Vagina (tissue), 2 donors: ENCODE measurements at regions not wholly inside any gene's neighbourhood (a gene's known extent, or its start where the extent isn't known, plus 50 kb on each side); places are given as distances from the start of the nearest gene placed in this dataset.
"Not testable (repeated sequence)": the region's sequence is repeated elsewhere in the genome, so short reads cannot be mapped to it uniquely, and the experiment has no call there.

Experiments
- DNase-seq, 2 donors: peaks; one replicate each; pipeline ENCODE4 v3.0.0-alpha.2; 2017; ENCODE audit errors: extremely low spot score in 2 of 2
- H3K27ac ChIP-seq: fragments of 200-600 bp; sonication (generic); one replicate; pipeline ENCODE4 v1.5.1; 2019
- H3K27me3 ChIP-seq: fragments of 200-600 bp; sonication (generic); one replicate; pipeline ENCODE4 v1.5.1; 2019
- H3K36me3 ChIP-seq, 2 donors: fragments of 200-600 bp; sonication (generic); one replicate each; pipeline ENCODE4 v1.5.1; 2017 to 2019
- H3K4me1 ChIP-seq: fragments of 200-600 bp; sonication (generic); one replicate; pipeline ENCODE4 v1.5.1; 2019
- H3K4me3 ChIP-seq, 2 donors: fragments of 200-600 bp; sonication (generic); 1 replicate in 1 of 2; 2 replicates in 1 of 2; pipeline ENCODE4 v1.5.1; 2016 to 2019
- H3K9me3 ChIP-seq: fragments of 200-600 bp; sonication (generic); one replicate; pipeline ENCODE4 v1.5.1; 2019
- CTCF ChIP-seq, 3 experiments: fragments of 450-650 bp in 2 of 3; fragments of 200-600 bp in 1 of 3; sonication (generic) in 1 of 3; IDR thresholded peaks; one replicate each; pipeline ENCODE4 v1.5.1; 2017 to 2019; ENCODE audit warnings: antibody characterized with exemption in 3 of 3, mild to moderate bottlenecking in 2 of 3, moderate library complexity in 2 of 3
- POLR2A ChIP-seq, 2 donors: fragments of 450-650 bp; IDR thresholded peaks; one replicate each; pipeline ENCODE4 v1.6.1; 2017; ENCODE audit warnings: antibody characterized with exemption in 2 of 2, mild to moderate bottlenecking in 2 of 2, moderate library complexity in 2 of 2
- POLR2AphosphoS5 ChIP-seq, 2 donors: sonication (generic); formaldehyde crosslinking; IDR thresholded peaks; one replicate each; pipeline ENCODE4 v1.9.0; 2017; ENCODE audit warnings: antibody characterized with exemption in 2 of 2, mild to moderate bottlenecking in 2 of 2, low read depth in 1 of 2; ENCODE audit not compliant: insufficient read depth in 1 of 2
- intact Hi-C: fragments of 100-400 bp; cut with DNase I; formaldehyde crosslinking; loops from one replicate; pipeline ENCODE4 v1.15.1; 2023

GRCh38 chr14:103232031-103232808, 101.8 kb upstream of the EIF5 start:
- Histone ChIP-seq H3K4me1 (peaks cover 23% of the 10 kb centered on the region), H3K4me3 (no peak overlapping the region), H3K27ac (no peak overlapping the region), H3K9me3 (no peaks in the 10 kb centered on the region), H3K36me3 (no peaks in the 10 kb centered on the region), H3K27me3 (no peaks in the 10 kb centered on the region)
- intact Hi-C loops, result no loop called here
- no peak for DNase-seq
- TF ChIP-seq POLR2AphosphoS5 (IDR thresholded peaks at IDR 0.05; ENCODE audit: insufficient read depth in 1 of 2, low read depth in 1 of 2) (no peak), CTCF (IDR thresholded peaks at IDR 0.05) (no peak), POLR2A (IDR thresholded peaks at IDR 0.05) (no peak)

- DNase-seq, result no peak
- TF ChIP-seq POLR2AphosphoS5 (IDR thresholded peaks at IDR 0.05; ENCODE audit: insufficient read depth in 1 of 2, low read depth in 1 of 2), result no peak
- TF ChIP-seq CTCF (IDR thresholded peaks at IDR 0.05), result no peak
- TF ChIP-seq POLR2A (IDR thresholded peaks at IDR 0.05), result no peak
- intact Hi-C loops, result no loop called here
- Histone ChIP-seq H3K9me3 (no peaks in the 10 kb centered on the region), H3K4me1 (peaks cover 23% of the 10 kb centered on the region), H3K27ac (no peak overlapping the region), H3K36me3 (no peaks in the 10 kb centered on the region), H3K4me3 (no peak overlapping the region), H3K27me3 (no peaks in the 10 kb centered on the region)
Measured at GRCh38 chr14:103232831-103233319, 101.2 kb upstream of the EIF5 start.

GRCh38 chr14:103233328-103233727, 100.7 kb upstream of the EIF5 start:
- Histone ChIP-seq H3K4me1 (peaks cover 23% of the 10 kb centered on the region), H3K27ac (no peak overlapping the region), H3K9me3 (no peaks in the 10 kb centered on the region), H3K4me3 (no peak overlapping the region), H3K27me3 (no peaks in the 10 kb centered on the region), H3K36me3 (no peaks in the 10 kb centered on the region)
- intact Hi-C loops, result no loop called here
- DNase-seq, result no peak
- TF ChIP-seq CTCF (IDR thresholded peaks at IDR 0.05) (no peak), POLR2AphosphoS5 (IDR thresholded peaks at IDR 0.05; ENCODE audit: insufficient read depth in 1 of 2, low read depth in 1 of 2) (no peak), POLR2A (IDR thresholded peaks at IDR 0.05) (no peak)

GRCh38 chr14:103234826-103235225, 99.2 kb upstream of the EIF5 start:
- H3K9me3 ChIP-seq, H3K27me3 ChIP-seq, H3K4me3 ChIP-seq, H3K36me3 ChIP-seq, DNase-seq, intact Hi-C loops: not testable (repeated sequence)
- Histone ChIP-seq H3K4me1 (peaks cover 23% of the 10 kb centered on the region), H3K27ac (peak overlapping the region; percentile 57)

GRCh38 chr14:103235506-103235905, 98.5 kb upstream of the EIF5 start:
- not testable (repeated sequence) for H3K27me3 ChIP-seq
- peak overlapping the region; percentile 57 for H3K27ac ChIP-seq

GRCh38 chr14:103239751-103240150, 94.3 kb upstream of the EIF5 start:
- DNase-seq, result no peak
- H3K9me3 ChIP-seq, result no peaks in the 10 kb centered on the region
- H3K4me1 ChIP-seq, result peaks cover 10% of the 10 kb centered on the region
- H3K4me3 ChIP-seq, result no peak overlapping the region
- no peaks in the 10 kb centered on the region for H3K27me3 ChIP-seq
- no peak overlapping the region for H3K27ac ChIP-seq
- H3K36me3 ChIP-seq, result no peaks in the 10 kb centered on the region
- intact Hi-C loops, result no loop called here
- no peak for TF ChIP-seq POLR2A (IDR thresholded peaks at IDR 0.05)
- TF ChIP-seq CTCF (IDR thresholded peaks at IDR 0.05), result no peak

More at GRCh38 chr14:103235506-103235905, 98.5 kb upstream of the EIF5 start:
- DNase-seq, H3K4me3 ChIP-seq, H3K36me3 ChIP-seq, intact Hi-C loops, H3K9me3 ChIP-seq: not testable (repeated sequence)
- H3K4me1 ChIP-seq, result peaks cover 23% of the 10 kb centered on the region
